22Rv1 (cell line): ENCODE measurements at regions not wholly inside any gene's neighbourhood (a gene's known extent, or its start where the extent isn't known, plus 50 kb on each side); places are given as distances from the start of the nearest gene placed in this dataset.

Experiments used
- H3K27ac ChIP-seq: fragments of 450-650 bp; 2 replicates; pipeline ENCODE4 v1.5.1; 2017
- ZFX ChIP-seq: fragments of 450-650 bp; IDR thresholded peaks from 2 replicates; pipeline ENCODE4 v1.6.1; 2017; ENCODE audit warnings: antibody characterized with exemption, borderline replicate concordance
- TF ChIP-seq, protein P1 (sequence below): fragments of 450-650 bp; IDR thresholded peaks from 2 replicates; pipeline ENCODE4 v1.5.1; 2017; ENCODE audit warnings: mild to moderate bottlenecking

DNA sequence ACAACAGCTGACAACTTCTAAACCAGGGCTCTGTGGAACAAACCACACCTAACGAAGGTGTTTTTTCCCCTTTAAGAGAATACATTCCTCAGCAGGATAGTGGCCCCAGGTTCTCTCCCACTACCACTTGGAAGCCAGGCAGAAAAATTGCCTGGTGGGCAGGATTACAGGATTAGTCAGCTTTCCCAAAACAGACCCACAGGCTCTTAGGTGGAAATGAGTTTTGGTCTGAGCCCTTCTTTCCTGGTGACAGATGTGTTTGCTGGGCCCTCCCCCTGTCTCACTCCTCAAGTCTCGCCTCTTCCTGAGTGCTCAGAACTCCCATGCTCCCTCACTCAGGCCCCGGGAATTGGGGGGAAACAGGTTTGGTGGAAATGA lies 139.4 kb upstream of the HAAO start:
- H3K27ac ChIP-seq: no peak overlapping the region
- TF ChIP-seq ZFX: no peak
- TF ChIP-seq, protein P1, sequence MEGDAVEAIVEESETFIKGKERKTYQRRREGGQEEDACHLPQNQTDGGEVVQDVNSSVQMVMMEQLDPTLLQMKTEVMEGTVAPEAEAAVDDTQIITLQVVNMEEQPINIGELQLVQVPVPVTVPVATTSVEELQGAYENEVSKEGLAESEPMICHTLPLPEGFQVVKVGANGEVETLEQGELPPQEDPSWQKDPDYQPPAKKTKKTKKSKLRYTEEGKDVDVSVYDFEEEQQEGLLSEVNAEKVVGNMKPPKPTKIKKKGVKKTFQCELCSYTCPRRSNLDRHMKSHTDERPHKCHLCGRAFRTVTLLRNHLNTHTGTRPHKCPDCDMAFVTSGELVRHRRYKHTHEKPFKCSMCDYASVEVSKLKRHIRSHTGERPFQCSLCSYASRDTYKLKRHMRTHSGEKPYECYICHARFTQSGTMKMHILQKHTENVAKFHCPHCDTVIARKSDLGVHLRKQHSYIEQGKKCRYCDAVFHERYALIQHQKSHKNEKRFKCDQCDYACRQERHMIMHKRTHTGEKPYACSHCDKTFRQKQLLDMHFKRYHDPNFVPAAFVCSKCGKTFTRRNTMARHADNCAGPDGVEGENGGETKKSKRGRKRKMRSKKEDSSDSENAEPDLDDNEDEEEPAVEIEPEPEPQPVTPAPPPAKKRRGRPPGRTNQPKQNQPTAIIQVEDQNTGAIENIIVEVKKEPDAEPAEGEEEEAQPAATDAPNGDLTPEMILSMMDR: no peak

DNA sequence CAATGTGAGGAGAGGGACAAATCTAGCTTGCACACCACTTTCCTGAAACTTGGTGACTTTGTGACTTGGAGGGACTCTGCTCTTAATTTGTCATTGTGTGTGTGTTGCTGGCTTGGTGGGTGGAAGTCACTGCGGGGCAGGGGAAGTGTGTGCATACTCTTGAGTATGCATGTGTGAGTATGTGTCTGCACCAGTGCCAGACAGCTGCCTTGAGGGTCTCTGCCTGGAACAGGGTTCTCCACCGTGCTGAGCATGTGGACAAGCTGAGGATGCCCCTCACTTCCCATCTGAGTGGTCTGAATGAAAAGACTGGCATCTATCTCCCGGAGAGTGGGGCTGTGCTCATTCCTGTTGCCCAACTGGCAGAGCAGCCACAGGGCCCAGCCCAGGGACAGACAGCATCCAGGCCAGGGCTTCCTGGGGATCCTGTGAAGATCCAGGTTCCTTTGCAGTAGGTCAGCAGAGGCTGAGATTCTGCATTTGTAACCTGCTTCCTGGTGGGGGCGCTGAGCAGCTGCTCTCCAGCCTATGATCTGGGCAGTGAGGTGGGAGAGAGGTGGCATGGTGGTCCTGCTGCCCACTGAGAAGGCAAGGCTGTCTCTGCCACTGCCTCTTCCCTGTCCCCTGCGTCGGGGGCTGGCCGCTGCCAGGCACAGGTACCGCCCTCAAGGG lies 138.9 kb upstream of the HAAO start:
- H3K27ac ChIP-seq: no peak overlapping the region
- TF ChIP-seq, protein P1: no peak
- no peak for TF ChIP-seq ZFX

DNA sequence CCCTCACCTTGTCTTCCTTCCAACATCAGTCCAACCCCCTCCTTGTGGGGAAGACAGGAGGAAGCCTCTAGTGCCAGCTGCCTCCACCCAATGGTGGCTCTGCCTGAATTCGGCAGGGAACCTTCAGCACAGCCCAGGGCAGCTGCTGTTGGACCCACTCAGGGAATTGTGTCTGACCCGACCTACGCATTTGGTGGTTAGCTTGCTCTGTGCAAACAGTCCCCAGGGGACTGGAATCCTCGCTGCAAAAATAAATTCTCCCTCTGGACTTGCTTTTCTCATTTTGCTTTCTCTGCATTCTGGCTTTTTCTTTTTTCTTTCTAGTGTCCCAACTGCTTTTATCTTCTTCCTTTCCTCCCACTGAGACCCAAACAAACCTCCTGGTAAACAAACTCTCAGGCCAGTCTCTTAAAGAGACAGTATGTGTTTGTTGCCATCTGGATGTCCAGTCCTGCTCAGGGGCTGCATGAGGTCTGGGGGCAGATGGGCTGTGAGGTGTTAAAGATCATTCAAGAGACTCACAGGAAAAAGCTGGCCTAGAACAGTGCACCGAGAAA lies 137.7 kb upstream of the HAAO start:
- no peak overlapping the region for H3K27ac ChIP-seq
- no peak for TF ChIP-seq ZFX
- TF ChIP-seq, protein P1: no peak

DNA sequence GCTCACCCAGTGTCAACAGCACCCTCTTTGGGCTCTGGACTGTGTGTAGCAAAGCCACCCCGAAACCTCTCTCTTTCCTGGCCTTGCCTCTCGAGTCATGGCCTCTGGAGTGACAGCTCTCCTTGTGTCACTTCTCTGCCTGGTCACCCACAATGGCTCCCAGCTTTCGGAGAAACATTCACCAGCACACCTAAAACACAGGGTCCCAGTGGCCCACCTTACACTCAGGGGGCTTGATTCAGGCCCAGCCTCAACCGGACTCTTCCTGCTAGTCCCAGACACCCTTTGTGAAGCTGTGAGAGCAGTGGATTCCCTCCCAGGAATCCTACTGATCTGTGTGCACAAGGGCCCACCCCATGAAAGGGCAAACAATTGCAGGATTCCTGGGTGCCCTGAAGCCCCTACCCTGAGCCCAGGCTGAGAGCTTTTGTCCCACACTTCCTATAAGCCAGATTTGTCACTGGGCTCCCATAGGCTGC lies 137.2 kb upstream of the HAAO start:
- TF ChIP-seq, protein P1: no peak
- no peak for TF ChIP-seq ZFX
- no peak overlapping the region for H3K27ac ChIP-seq

DNA sequence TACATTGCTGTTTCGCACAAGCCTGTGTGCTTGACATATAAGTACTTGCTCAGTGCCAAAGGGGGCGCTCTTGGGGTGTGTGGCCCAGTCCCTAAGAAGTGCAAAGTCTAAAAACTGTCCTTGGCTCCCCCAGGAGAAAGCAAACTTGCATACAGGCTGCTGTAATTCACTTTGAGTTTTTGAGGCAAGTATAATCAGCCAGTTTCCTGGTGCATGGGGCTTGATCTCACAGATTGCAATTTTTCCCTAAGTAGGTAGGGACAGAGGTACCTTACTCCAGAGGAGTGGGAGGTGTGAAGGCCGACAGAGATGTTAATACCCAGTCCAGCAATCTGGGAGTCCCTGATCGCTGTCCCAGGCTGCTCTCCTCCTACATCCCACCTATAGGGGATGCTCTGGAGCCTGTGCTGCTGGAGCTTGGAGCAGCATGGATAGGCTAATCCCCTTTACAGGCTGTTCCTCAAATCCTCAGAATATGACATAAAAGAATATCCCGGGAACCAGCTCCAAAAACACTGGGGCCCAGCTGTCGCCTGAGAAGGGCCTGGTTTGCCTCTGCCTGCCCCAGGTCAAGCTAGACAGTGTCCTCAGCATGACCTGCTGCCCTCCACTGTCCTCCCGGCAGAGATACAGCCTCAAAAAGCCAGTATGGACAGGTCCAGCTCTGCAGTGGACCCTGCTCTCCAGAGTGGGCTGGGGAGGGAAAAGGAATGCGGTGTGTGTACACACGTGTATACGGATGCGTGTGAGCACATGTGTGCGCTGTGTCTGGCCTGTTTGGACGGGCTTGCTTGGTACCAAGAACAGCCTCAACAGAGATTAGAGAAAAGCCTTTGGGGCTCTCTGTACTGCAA lies 136.5 kb upstream of the HAAO start:
- H3K27ac ChIP-seq: no peak overlapping the region
- no peak for TF ChIP-seq ZFX
- TF ChIP-seq, protein P1: peak; percentile 32

DNA sequence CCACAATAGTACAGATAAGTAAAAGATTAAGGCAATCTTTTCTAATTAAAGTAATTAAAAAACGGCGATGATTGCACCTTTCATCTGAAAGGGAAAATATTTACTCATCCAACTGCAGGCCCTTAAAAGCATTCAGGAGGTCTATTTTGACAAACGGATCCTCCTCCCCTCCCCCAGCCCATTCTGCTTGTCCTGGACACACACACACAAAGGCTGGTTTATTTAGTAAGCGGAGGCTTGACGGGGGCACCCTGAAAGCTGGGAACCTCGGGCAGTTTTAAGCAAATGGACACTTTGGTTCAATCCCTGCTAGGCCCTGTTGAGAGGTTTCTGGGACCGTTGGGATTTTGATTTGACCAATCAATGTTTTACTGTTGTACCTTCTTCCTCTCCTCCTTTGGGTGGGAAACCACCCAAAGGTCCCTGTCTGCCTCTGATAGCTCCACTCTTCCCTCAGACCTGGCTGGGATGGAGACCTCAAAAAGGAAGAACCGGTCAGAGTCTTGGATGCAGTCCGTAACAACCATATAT lies 135.8 kb upstream of the HAAO start:
- H3K27ac ChIP-seq: no peak overlapping the region
- no peak for TF ChIP-seq ZFX
- TF ChIP-seq, protein P1: no peak
